ENCODE measurements at regions not wholly inside any gene's neighbourhood (a gene's known extent, or its start where the extent isn't known, plus 50 kb on each side); places are given as distances from the start of the nearest gene placed in this dataset.
"Not testable (repeated sequence)": the region's sequence is repeated elsewhere in the genome, so short reads cannot be mapped to it uniquely, and the experiment has no call there.

- H3K4me3 ChIP-seq (ENCODE audit: low read depth, low read length), result no peak overlapping the region
- TF ChIP-seq POLR2A (IDR thresholded peaks at IDR 0.05; ENCODE audit: extremely low read depth, insufficient read length) (no peak), MYC (IDR thresholded peaks at IDR 0.05; ENCODE audit: low read depth, low read length) (no peak), MAX (IDR thresholded peaks at IDR 0.05; ENCODE audit: low read depth, low read length) (no peak), CTCF (IDR thresholded peaks at IDR 0.05; ENCODE audit: low read depth, low read length) (no peak)
- DNase-seq (ENCODE audit: low read depth), result no peak
Measured at GRCh38 chr21:38999161-38999560, 184.1 kb downstream of the PSMG1 start.

GRCh38 chr21:38998281-38998680, 185.0 kb downstream of the PSMG1 start:
- not testable (repeated sequence) for DNase-seq (ENCODE audit: low read depth); H3K4me3 ChIP-seq (ENCODE audit: low read depth, low read length)

GRCh38 chr21:38997843-38998175, 185.4 kb downstream of the PSMG1 start:
- not testable (repeated sequence) for DNase-seq (ENCODE audit: low read depth); H3K4me3 ChIP-seq (ENCODE audit: low read depth, low read length)

GRCh38 chr21:38997051-38997842, 186.0 kb downstream of the PSMG1 start:
- no peak for TF ChIP-seq MYC (IDR thresholded peaks at IDR 0.05; ENCODE audit: low read depth, low read length)
- no peak for TF ChIP-seq MAX (IDR thresholded peaks at IDR 0.05; ENCODE audit: low read depth, low read length)
- no peak for DNase-seq (ENCODE audit: low read depth)
- no peak overlapping the region for H3K4me3 ChIP-seq (ENCODE audit: low read depth, low read length)

GRCh38 chr21:38996355-38996754, 186.9 kb downstream of the PSMG1 start:
- no peak for DNase-seq (ENCODE audit: low read depth)
- TF ChIP-seq MAX (IDR thresholded peaks at IDR 0.05; ENCODE audit: low read depth, low read length), result no peak
- TF ChIP-seq POLR2A (IDR thresholded peaks at IDR 0.05; ENCODE audit: extremely low read depth, insufficient read length), result no peak
- no peak for TF ChIP-seq CTCF (IDR thresholded peaks at IDR 0.05; ENCODE audit: low read depth, low read length)
- TF ChIP-seq MYC (IDR thresholded peaks at IDR 0.05; ENCODE audit: low read depth, low read length), result no peak
- H3K4me3 ChIP-seq (ENCODE audit: low read depth, low read length), result no peak overlapping the region

- no peak for DNase-seq (ENCODE audit: low read depth)
- TF ChIP-seq MAX (IDR thresholded peaks at IDR 0.05; ENCODE audit: low read depth, low read length), result no peak
- no peak for TF ChIP-seq MYC (IDR thresholded peaks at IDR 0.05; ENCODE audit: low read depth, low read length)
- no peak for TF ChIP-seq POLR2A (IDR thresholded peaks at IDR 0.05; ENCODE audit: extremely low read depth, insufficient read length)
- TF ChIP-seq CTCF (IDR thresholded peaks at IDR 0.05; ENCODE audit: low read depth, low read length), result no peak
- no peak overlapping the region for H3K4me3 ChIP-seq (ENCODE audit: low read depth, low read length)
Measured at GRCh38 chr21:38995731-38996130, 187.5 kb downstream of the PSMG1 start.

GRCh38 chr21:38995071-38995669, 188.1 kb downstream of the PSMG1 start:
- H3K4me3 ChIP-seq (ENCODE audit: low read depth, low read length), result no peak overlapping the region
- no peak for DNase-seq (ENCODE audit: low read depth)
- TF ChIP-seq POLR2A (IDR thresholded peaks at IDR 0.05; ENCODE audit: extremely low read depth, insufficient read length) (no peak), MAX (IDR thresholded peaks at IDR 0.05; ENCODE audit: low read depth, low read length) (no peak), CTCF (IDR thresholded peaks at IDR 0.05; ENCODE audit: low read depth, low read length) (no peak), MYC (IDR thresholded peaks at IDR 0.05; ENCODE audit: low read depth, low read length) (no peak)
